ENCODE measurements at regions not wholly inside any gene's neighbourhood (a gene's known extent, or its start where the extent isn't known, plus 50 kb on each side); places are given as distances from the start of the nearest gene placed in this dataset.

DNA sequence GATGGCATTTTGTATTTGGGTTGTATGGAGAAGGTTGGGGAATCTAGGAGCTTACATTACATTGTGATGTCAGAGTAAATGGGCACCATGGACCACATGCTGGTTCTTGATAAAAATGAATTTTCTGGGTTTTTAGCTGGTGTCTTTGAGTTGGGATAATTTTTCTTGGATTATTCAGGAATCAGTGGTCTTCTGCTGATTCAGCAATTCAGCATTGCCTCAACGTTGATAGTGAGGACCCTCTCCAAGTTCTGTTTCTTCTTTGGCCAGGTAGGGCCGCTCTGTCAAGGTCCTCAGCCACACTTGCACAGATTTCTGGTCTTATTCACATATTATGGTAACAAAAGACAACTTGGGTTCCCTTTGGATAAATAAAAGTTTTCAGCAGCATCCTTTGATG is 312.0 kb upstream of the TPK1 start:
- H3K4me3 ChIP-seq, result no peak overlapping the region
- H3K27ac ChIP-seq, result no peak overlapping the region
- no peak for TF ChIP-seq POLR2A (IDR thresholded peaks at IDR 0.05)
- no peak for TF ChIP-seq CTCF (IDR thresholded peaks at IDR 0.05)
- no peaks in the 10 kb centered on the region for H3K36me3 ChIP-seq
- no peak for DNase-seq
- H3K9me3 ChIP-seq, result no peaks in the 10 kb centered on the region
- no peaks in the 10 kb centered on the region for H3K27me3 ChIP-seq
- H3K4me1 ChIP-seq, result no peaks in the 10 kb centered on the region

DNA sequence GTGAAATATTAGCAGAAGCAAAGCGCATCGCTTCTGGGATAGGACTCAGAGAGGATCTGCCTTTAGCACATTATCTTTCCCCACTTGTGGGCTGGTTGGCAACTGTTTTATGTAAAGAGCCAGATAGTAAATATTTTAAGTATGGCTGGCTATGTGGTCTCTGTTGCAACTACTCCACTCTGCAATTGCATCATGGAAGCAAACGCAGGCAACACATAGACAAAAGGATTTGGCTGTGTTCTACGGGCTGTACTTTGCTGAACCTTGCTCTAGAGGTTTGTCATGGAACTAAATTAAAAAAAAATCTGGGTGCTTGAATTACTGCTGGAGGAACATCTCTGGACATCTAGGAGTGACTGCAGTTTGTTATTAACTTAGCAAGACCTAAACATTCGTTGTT is 307.8 kb upstream of the TPK1 start:
- H3K36me3 ChIP-seq, result no peaks in the 10 kb centered on the region
- TF ChIP-seq CTCF (IDR thresholded peaks at IDR 0.05) (no peak), POLR2A (IDR thresholded peaks at IDR 0.05) (no peak)
- no peaks in the 10 kb centered on the region for H3K27me3 ChIP-seq
- no peak overlapping the region for H3K4me3 ChIP-seq
- H3K9me3 ChIP-seq, result no peaks in the 10 kb centered on the region
- H3K27ac ChIP-seq, result no peak overlapping the region
- H3K4me1 ChIP-seq, result no peaks in the 10 kb centered on the region
- no peak for DNase-seq

DNA sequence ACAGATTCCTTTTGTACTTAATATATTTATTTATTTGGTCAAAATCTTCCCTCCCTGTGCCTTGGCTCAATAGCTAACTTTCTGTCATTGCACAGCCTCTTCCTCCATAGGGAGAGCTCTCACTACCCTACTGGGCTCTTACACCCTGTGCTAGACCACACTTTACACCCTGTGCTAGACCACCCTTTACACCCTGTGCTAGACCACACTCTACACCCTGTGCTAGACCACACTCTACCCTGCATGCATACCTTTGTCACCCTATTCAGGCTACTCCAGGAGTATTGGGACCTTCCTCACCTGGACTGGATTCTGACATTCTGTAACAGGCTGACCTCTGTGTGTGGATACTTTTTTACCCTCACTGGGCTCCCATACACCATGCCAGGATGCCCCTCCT is 298.5 kb upstream of the TPK1 start:
- H3K4me1 ChIP-seq, result no peaks in the 10 kb centered on the region
- no peak for DNase-seq
- H3K9me3 ChIP-seq, result no peaks in the 10 kb centered on the region
- TF ChIP-seq CTCF (IDR thresholded peaks at IDR 0.05) (no peak), POLR2A (IDR thresholded peaks at IDR 0.05) (no peak)
- H3K36me3 ChIP-seq, result no peaks in the 10 kb centered on the region
- H3K27ac ChIP-seq, result no peak overlapping the region
- H3K27me3 ChIP-seq, result no peaks in the 10 kb centered on the region
- H3K4me3 ChIP-seq, result no peak overlapping the region

DNA sequence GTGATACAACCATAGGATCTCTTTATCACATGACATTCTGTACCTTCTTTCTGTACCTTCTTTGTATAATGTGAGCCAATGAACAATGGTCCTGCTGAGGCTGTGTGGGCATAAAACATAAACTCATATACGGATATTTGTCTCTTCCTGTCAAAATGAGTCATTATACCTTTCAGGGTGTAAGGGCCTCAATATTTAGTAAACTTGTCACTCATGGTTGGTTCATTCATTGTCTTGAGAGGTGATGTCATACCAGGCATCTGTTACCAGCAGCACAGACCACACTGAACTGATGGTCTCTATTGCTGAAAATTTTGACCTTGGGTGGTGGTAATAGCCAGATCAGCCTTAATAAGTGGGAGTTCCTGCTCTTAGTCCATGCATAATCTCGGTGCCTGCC is 287.6 kb upstream of the TPK1 start:
- DNase-seq, result no peak
- no peaks in the 10 kb centered on the region for H3K4me1 ChIP-seq
- H3K36me3 ChIP-seq, result no peaks in the 10 kb centered on the region
- no peaks in the 10 kb centered on the region for H3K27me3 ChIP-seq
- H3K9me3 ChIP-seq, result no peaks in the 10 kb centered on the region
- TF ChIP-seq CTCF (IDR thresholded peaks at IDR 0.05), result no peak
- TF ChIP-seq POLR2A (IDR thresholded peaks at IDR 0.05), result no peak
- no peak overlapping the region for H3K27ac ChIP-seq
- H3K4me3 ChIP-seq, result no peak overlapping the region

GRCh38 chr7:145106001-145106400 is 270.1 kb upstream of the TPK1 start:
- H3K27ac ChIP-seq, result no peak overlapping the region
- H3K27me3 ChIP-seq, result no peaks in the 10 kb centered on the region
- no peaks in the 10 kb centered on the region for H3K36me3 ChIP-seq
- DNase-seq, result no peak
- no peaks in the 10 kb centered on the region for H3K4me1 ChIP-seq
- TF ChIP-seq POLR2A (IDR thresholded peaks at IDR 0.05) (no peak), CTCF (IDR thresholded peaks at IDR 0.05) (no peak)
- H3K4me3 ChIP-seq, result no peak overlapping the region
- no peaks in the 10 kb centered on the region for H3K9me3 ChIP-seq

DNA sequence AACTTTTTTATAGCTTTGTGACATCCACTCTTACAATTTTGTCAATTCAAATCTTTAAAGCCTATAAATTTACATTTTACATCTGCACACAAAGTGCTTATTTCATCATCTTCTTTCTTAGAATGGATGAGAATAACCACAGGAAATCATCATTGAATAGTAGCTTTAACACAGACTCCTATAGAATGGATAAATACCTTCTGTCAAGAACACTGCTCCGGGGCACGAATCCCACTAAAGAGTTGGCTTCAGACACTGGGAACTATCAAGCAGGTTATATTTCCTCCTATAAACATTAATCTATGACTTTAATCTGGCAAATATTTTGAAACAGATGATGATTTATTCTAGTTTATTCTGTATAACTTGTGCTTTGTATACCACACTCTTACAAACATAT is 269.7 kb upstream of the TPK1 start:
- TF ChIP-seq POLR2A (IDR thresholded peaks at IDR 0.05) (no peak), CTCF (IDR thresholded peaks at IDR 0.05) (no peak)
- Histone ChIP-seq H3K36me3 (no peaks in the 10 kb centered on the region), H3K4me3 (no peak overlapping the region), H3K27me3 (no peaks in the 10 kb centered on the region), H3K9me3 (no peaks in the 10 kb centered on the region), H3K27ac (no peak overlapping the region), H3K4me1 (no peaks in the 10 kb centered on the region)
- no peak for DNase-seq

Data from Peyer's patch (tissue), 4 donors.